ENCODE measurements at regions not wholly inside any gene's neighbourhood (a gene's known extent, or its start where the extent isn't known, plus 50 kb on each side); places are given as distances from the start of the nearest gene placed in this dataset.
"Not testable (repeated sequence)": the region's sequence is repeated elsewhere in the genome, so short reads cannot be mapped to it uniquely, and the experiment has no call there.

DNA sequence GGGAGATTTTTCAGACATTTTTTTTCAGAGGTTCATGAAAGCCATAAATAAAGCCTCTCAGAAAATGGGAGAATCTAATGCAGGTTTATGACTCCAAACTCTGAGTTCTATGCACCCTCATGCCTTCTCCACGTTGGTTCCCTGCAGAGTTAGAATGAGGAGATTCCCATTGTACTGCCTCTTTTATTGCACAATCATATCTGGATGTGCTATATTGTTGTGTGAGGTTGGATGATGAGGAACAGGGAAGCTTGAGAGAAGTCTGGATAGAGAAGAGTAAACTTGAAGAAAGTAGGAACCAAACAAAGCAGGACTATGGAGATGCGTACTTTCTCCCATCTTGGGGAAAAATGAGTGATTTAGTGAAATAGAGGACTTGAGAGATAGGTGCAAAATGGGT lies 178.8 kb downstream of the PDCD6IP start:
- H3K4me1 ChIP-seq: no peaks in the 10 kb centered on the region
- WGBS, 2 donors: 85 to 87% methylated on average over 2 of the region's 2 CpGs
- no peaks in the 10 kb centered on the region for H3K9me3 ChIP-seq
- no peaks in the 10 kb centered on the region for H3K27me3 ChIP-seq
- no peaks in the 10 kb centered on the region for H3K36me3 ChIP-seq
- intact Hi-C loops (cut with DNase I): no loop called here
- H3K4me3 ChIP-seq (replicated peaks in 1 of 3): no peak overlapping the region
- TF ChIP-seq POLR2A (IDR thresholded peaks at IDR 0.05): no peak
- TF ChIP-seq, protein P1, sequence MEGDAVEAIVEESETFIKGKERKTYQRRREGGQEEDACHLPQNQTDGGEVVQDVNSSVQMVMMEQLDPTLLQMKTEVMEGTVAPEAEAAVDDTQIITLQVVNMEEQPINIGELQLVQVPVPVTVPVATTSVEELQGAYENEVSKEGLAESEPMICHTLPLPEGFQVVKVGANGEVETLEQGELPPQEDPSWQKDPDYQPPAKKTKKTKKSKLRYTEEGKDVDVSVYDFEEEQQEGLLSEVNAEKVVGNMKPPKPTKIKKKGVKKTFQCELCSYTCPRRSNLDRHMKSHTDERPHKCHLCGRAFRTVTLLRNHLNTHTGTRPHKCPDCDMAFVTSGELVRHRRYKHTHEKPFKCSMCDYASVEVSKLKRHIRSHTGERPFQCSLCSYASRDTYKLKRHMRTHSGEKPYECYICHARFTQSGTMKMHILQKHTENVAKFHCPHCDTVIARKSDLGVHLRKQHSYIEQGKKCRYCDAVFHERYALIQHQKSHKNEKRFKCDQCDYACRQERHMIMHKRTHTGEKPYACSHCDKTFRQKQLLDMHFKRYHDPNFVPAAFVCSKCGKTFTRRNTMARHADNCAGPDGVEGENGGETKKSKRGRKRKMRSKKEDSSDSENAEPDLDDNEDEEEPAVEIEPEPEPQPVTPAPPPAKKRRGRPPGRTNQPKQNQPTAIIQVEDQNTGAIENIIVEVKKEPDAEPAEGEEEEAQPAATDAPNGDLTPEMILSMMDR (IDR thresholded peaks at IDR 0.05): no peak
- DNase-seq: no peak
- no peak overlapping the region for H3K27ac ChIP-seq

- Histone ChIP-seq H3K27me3 (no peaks in the 10 kb centered on the region), H3K4me3 (replicated peaks in 1 of 3) (no peak overlapping the region), H3K9me3 (no peaks in the 10 kb centered on the region), H3K36me3 (no peaks in the 10 kb centered on the region), H3K4me1 (no peaks in the 10 kb centered on the region), H3K27ac (no peak overlapping the region)
- peak in 1 of 2 donors; percentile 2 for DNase-seq
- WGBS, 2 donors: 10 to 28% methylated on average over 3 of the region's 3 CpGs
- intact Hi-C loops (cut with DNase I): no loop called here
- no peak for TF ChIP-seq POLR2A (IDR thresholded peaks at IDR 0.05)
- TF ChIP-seq, protein P1 (IDR thresholded peaks at IDR 0.05): peak in 2 of 6 experiments; percentile 16 to 22
These were observed 181.8 kb downstream of the PDCD6IP start for GRCh38 chr3:33980252-33980651.

- WGBS, 2 donors: 85 to 88% methylated on average over 4 of the region's 4 CpGs
- Histone ChIP-seq H3K4me3 (replicated peaks in 1 of 3) (no peak overlapping the region), H3K9me3 (no peaks in the 10 kb centered on the region), H3K27ac (no peak overlapping the region), H3K36me3 (no peaks in the 10 kb centered on the region), H3K27me3 (no peaks in the 10 kb centered on the region), H3K4me1 (no peaks in the 10 kb centered on the region)
- DNase-seq: no peak
- TF ChIP-seq, protein P1 (IDR thresholded peaks at IDR 0.05): no peak
- TF ChIP-seq POLR2A (IDR thresholded peaks at IDR 0.05): no peak
- intact Hi-C loops (cut with DNase I): no loop called here
These were observed 183.9 kb downstream of the PDCD6IP start for GRCh38 chr3:33982269-33982798.

DNA sequence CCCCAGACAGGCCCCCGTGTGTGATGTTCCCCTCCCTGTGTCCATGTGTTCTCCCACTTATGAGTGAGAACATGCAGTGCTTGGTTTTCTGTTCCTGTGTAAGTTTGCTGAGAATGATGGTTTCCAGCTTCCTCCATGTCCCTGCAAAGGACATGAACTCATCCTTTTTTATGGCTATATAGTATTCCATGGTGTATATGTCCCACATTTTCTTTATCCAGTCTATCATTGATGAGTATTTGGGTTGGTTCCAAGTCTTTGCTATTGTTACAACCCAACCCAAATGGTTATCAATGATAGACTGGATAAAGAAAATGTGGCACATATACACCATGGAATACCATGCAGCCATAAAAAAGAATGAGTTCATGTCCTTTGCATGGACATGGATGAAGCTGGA lies 184.5 kb downstream of the PDCD6IP start:
- H3K9me3 ChIP-seq; H3K4me3 ChIP-seq (replicated peaks in 1 of 3); H3K27ac ChIP-seq; H3K36me3 ChIP-seq; H3K4me1 ChIP-seq; DNase-seq; intact Hi-C loops (cut with DNase I); H3K27me3 ChIP-seq: not testable (repeated sequence)
- 92 to 97% methylated on average over 1 of the region's 1 CpG for WGBS, 2 donors

GRCh38 chr3:33989229-33989628 lies 190.8 kb downstream of the PDCD6IP start:
- Histone ChIP-seq H3K27me3 (no peaks in the 10 kb centered on the region), H3K9me3 (no peaks in the 10 kb centered on the region), H3K36me3 (no peaks in the 10 kb centered on the region), H3K4me1 (no peaks in the 10 kb centered on the region), H3K27ac (no peak overlapping the region), H3K4me3 (replicated peaks in 1 of 3) (no peak overlapping the region)
- intact Hi-C loops (cut with DNase I): no loop called here
- no peak for TF ChIP-seq POLR2A (IDR thresholded peaks at IDR 0.05)
- TF ChIP-seq, protein P1 (IDR thresholded peaks at IDR 0.05): no peak
- DNase-seq: no peak
- 85 to 90% methylated on average over 4 to 6 of the region's 6 CpGs for WGBS, 2 donors

GRCh38 chr3:33991673-33992072 lies 193.2 kb downstream of the PDCD6IP start:
- TF ChIP-seq POLR2A (IDR thresholded peaks at IDR 0.05): no peak
- TF ChIP-seq, protein P1 (IDR thresholded peaks at IDR 0.05): no peak
- 71% methylated on average over 1 of the region's 1 CpG for WGBS, 2 donors
- Histone ChIP-seq H3K4me1 (no peaks in the 10 kb centered on the region), H3K9me3 (no peaks in the 10 kb centered on the region), H3K27me3 (no peaks in the 10 kb centered on the region), H3K27ac (no peak overlapping the region), H3K36me3 (no peaks in the 10 kb centered on the region), H3K4me3 (replicated peaks in 1 of 3) (no peak overlapping the region)
- intact Hi-C loops (cut with DNase I): no loop called here
- no peak for DNase-seq
